Glutamatergic neuron (in vitro differentiated cells): ENCODE measurements at regions not wholly inside any gene's neighbourhood (a gene's known extent, or its start where the extent isn't known, plus 50 kb on each side); places are given as distances from the start of the nearest gene placed in this dataset.

Experiments
- DNase-seq: peaks from one replicate; pipeline ENCODE4 v3.0.0; 2022
- H3K27ac Mint-ChIP-seq: one replicate; pipeline ENCODE4 v1.8.0; 2020; ENCODE audit warnings: mild to moderate bottlenecking, mixed read lengths, inconsistent platforms; ENCODE audit not compliant: unreplicated experiment
- H3K27me3 Mint-ChIP-seq: one replicate; pipeline ENCODE4 v1.8.0; 2020; ENCODE audit warnings: mild to moderate bottlenecking, moderate library complexity, mixed read lengths, inconsistent platforms; ENCODE audit not compliant: unreplicated experiment
- H3K36me3 Mint-ChIP-seq: one replicate; pipeline ENCODE4 v1.8.0; 2020; ENCODE audit warnings: mild to moderate bottlenecking, mixed read lengths, inconsistent platforms; ENCODE audit not compliant: unreplicated experiment
- H3K4me1 Mint-ChIP-seq: one replicate; pipeline ENCODE4 v1.8.0; 2020; ENCODE audit warnings: mild to moderate bottlenecking, low read depth, mixed read lengths, inconsistent platforms; ENCODE audit not compliant: unreplicated experiment
- H3K4me3 Mint-ChIP-seq: one replicate; pipeline ENCODE4 v1.8.0; 2020; ENCODE audit warnings: mild to moderate bottlenecking, mixed read lengths, inconsistent platforms; ENCODE audit not compliant: unreplicated experiment
- H3K9me3 Mint-ChIP-seq: one replicate; pipeline ENCODE4 v1.8.0; 2020; ENCODE audit warnings: mild to moderate bottlenecking, moderate library complexity, mixed read lengths, inconsistent platforms; ENCODE audit not compliant: unreplicated experiment
- TF ChIP-seq, protein P1 (sequence below): fragments of 200-600 bp; sonication (generic); IDR thresholded peaks from one replicate; pipeline ENCODE4 v1.5.0; 2021; ENCODE audit not compliant: partially characterized antibody, unreplicated experiment

DNA sequence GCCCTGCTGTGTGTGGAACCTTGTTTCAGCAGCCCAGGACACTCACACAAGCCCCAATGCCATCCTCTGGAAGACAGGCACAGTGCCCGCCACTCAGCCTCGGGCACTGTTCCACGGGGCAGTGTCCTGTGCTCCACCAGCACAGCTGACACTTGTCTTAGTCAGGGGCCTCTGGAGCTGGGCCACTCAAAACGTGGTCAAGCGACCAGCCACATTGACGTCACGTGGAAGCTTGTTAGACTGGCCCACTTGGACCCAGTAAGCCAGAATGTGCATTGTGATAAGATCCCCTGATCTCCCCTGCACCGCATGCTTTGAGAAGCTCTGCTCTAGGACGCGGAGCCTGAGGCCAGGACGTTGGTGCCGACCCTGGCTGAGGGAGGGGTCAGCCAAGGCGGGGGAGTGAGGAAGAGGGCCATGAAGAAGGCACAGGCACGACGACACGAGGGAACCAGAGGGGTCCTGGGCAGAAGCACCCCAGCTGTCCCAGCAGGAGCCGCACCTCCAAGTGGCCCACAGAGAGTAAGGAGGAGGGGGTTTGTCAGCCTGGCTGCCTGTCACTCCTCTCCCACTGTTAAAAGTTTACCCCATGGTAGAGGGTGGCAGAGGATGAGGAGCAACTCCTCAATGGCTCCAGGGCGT, 64.6 kb downstream of the LINC01488 start:
- DNase-seq: no peak
- H3K27ac Mint-ChIP-seq: no peak overlapping the region
- H3K9me3 Mint-ChIP-seq: peaks cover 7% of the 10 kb centered on the region
- H3K4me3 Mint-ChIP-seq: no peak overlapping the region
- H3K27me3 Mint-ChIP-seq: no peaks in the 10 kb centered on the region
- TF ChIP-seq, protein P1, sequence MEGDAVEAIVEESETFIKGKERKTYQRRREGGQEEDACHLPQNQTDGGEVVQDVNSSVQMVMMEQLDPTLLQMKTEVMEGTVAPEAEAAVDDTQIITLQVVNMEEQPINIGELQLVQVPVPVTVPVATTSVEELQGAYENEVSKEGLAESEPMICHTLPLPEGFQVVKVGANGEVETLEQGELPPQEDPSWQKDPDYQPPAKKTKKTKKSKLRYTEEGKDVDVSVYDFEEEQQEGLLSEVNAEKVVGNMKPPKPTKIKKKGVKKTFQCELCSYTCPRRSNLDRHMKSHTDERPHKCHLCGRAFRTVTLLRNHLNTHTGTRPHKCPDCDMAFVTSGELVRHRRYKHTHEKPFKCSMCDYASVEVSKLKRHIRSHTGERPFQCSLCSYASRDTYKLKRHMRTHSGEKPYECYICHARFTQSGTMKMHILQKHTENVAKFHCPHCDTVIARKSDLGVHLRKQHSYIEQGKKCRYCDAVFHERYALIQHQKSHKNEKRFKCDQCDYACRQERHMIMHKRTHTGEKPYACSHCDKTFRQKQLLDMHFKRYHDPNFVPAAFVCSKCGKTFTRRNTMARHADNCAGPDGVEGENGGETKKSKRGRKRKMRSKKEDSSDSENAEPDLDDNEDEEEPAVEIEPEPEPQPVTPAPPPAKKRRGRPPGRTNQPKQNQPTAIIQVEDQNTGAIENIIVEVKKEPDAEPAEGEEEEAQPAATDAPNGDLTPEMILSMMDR: no peak
- H3K4me1 Mint-ChIP-seq: no peaks in the 10 kb centered on the region
- peaks cover 19% of the 10 kb centered on the region for H3K36me3 Mint-ChIP-seq

DNA sequence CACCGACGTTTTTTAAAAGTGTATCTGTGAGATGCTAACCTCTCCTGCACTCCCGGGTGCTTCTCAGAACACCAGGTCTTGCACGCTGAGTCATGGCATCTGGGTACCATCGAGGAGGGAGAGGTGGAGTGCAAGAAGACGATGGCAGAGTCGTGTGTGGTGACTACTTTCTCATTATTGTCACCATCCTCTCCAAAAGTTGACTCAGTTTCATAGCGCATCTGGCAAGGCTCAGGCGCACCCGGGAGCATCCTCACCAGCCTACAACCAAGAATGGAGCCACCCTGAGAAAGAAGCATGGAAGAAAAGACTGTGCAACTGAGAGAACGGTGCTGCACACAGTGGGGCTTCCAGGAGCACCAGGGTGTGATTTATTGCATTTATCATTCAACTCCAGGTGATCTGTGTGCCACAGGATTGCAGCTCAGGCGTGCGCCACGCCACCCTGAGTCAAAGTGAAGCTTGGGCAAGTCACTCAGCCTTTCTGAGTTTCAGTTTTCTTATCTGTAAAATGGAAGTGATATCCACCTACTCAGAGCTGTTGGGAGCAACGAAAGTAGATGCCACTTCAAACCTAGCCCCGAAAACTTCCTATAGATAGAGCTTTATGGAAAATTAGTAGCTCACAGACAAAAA, 65.4 kb downstream of the LINC01488 start:
- Mint-ChIP-seq H3K36me3 (peaks cover 21% of the 10 kb centered on the region), H3K27me3 (no peaks in the 10 kb centered on the region)

DNA sequence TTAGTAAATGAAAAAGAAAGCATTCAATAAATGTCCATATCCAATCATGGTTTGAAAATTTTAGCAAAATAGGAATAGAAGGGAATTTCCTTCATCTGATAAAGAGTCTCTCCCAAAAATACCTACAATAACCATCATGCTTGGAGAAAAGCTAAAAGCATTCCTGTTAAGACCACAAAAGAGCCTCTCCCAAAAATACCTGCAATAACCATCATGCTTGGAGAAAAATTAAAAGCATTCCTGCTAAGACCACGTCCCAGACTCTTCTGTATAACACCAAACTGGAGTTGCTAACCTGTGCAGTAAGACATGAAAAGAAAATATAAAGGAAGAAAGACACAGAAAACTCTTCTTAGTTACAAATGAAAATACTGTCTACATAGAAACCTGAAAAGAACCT, 69.4 kb downstream of the LINC01488 start:
- no peaks in the 10 kb centered on the region for H3K4me1 Mint-ChIP-seq
- no peak overlapping the region for H3K27ac Mint-ChIP-seq
- peaks cover 26% of the 10 kb centered on the region for H3K36me3 Mint-ChIP-seq
- DNase-seq: no peak
- peaks cover 2% of the 10 kb centered on the region for H3K27me3 Mint-ChIP-seq
- TF ChIP-seq, protein P1: no peak
- no peak overlapping the region for H3K4me3 Mint-ChIP-seq
- H3K9me3 Mint-ChIP-seq: peaks cover 5% of the 10 kb centered on the region

More for the DNA sequence above, 65.4 kb downstream of the LINC01488 start:
- H3K27ac Mint-ChIP-seq: no peak overlapping the region
- no peak for DNase-seq
- H3K4me3 Mint-ChIP-seq: no peak overlapping the region
- H3K4me1 Mint-ChIP-seq: no peaks in the 10 kb centered on the region
- H3K9me3 Mint-ChIP-seq: peaks cover 7% of the 10 kb centered on the region
- TF ChIP-seq, protein P1: no peak

DNA sequence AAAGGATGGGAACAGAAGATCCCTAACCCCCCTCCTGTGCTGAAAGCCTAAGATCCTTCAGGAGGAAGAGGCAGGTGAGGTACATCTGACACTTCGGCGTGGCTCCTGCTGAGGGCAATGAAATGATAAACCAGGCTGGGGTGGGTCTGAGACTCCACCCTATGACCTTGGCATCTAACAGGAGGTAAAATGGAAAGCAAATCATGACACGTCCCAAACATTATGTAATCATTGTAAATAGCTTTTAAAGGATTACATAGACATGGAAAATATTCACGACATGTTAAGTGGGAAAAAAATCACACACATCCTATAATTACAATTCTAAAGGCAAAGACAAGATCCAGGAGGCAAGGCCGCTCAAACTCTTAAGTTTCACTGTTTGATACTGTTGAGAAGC, 70.5 kb downstream of the LINC01488 start:
- TF ChIP-seq, protein P1: no peak
- no peak for DNase-seq
- Mint-ChIP-seq H3K4me1 (no peaks in the 10 kb centered on the region), H3K4me3 (no peak overlapping the region), H3K27ac (no peak overlapping the region), H3K9me3 (peaks cover 5% of the 10 kb centered on the region), H3K36me3 (peaks cover 23% of the 10 kb centered on the region), H3K27me3 (peaks cover 2% of the 10 kb centered on the region)

DNA sequence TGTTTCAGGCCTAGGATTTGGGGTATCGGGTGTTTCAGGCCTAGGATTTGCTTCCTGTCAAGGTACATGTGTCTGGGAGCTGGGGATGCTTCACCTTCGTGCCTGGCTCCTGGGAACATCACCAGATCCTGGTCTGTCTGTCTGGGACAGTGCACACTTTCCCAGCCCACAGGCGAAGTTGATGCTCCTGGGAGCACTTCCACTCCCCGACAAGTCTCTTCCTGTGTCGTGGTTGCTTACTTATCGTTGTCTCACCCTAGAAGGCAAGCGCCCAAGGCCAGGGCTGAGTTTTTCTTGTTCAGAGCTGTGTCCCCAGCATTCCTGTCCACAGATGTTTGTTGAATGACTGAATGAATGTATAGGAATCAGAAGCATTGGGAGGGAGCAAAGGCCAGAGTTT, 71.5 kb downstream of the LINC01488 start:
- H3K4me1 Mint-ChIP-seq: no peaks in the 10 kb centered on the region
- H3K9me3 Mint-ChIP-seq: peaks cover 6% of the 10 kb centered on the region
- H3K27me3 Mint-ChIP-seq: peaks cover 2% of the 10 kb centered on the region
- no peak overlapping the region for H3K27ac Mint-ChIP-seq
- peak; percentile 1 for DNase-seq
- TF ChIP-seq, protein P1: no peak
- peaks cover 23% of the 10 kb centered on the region for H3K36me3 Mint-ChIP-seq
- H3K4me3 Mint-ChIP-seq: no peak overlapping the region
